ENCODE measurements at regions not wholly inside any gene's neighbourhood (a gene's known extent, or its start where the extent isn't known, plus 50 kb on each side); places are given as distances from the start of the nearest gene placed in this dataset.
"Not testable (repeated sequence)": the region's sequence is repeated elsewhere in the genome, so short reads cannot be mapped to it uniquely, and the experiment has no call there.

DNA sequence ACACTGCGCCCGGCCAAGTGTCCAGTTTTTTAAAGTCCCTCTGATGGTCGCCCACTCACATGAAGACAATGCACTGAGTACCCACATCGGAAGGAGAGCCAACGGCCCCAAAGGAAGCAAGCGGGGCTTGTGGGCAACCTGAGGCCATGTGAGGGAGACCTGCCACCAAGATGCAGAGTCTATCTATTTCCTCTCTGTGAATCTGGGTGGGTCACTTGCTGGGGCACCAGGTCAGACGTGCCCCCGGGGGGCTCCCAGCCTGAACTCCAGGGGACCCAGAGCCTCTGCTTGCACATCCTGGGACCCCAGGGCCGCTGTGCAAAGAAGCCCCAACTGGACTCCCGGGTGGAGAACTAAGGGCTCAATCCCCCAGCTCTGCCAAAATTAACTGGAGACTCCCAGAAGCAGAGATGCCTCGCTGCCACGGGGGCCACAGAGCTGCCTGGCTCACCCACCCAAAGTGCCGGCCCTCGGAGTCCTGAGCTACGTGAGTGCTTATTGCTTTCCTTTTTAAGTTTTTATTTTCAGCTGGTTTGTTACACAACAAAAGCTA is 106.4 kb downstream of the BRD1 start:
- no peak for DNase-seq

DNA sequence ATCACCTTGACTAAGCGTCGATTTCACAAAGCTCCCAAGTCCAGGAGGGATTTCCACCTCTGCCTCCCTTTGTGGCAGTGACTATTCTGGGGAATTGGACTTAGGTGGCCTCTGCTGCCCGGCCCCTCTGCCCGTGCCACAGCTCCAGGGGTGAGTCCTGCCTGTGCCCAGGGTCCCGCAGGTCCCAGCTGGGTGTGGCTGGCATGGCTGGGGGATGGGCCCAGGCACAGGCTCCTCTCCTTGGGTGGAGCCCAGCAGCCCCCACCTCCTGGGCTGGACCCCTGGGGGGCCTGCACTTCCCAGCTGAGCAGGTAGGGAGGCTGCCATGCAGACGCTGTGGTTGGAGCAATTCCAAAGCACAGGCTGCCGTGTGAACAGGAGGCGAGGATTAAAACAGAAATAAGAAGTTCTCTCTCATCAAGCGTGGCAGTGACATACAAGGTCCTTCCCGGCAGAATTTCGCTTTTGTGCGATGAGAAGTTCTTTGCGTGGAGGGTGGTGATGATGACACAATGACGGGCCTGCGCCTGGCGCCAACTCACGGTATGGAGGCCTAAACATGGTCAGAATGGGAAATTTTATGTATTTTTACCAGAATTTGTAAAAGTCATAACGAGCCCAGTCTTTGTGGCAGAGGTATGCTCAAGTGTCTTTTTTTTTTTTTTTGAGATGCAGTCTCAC is 107.3 kb downstream of the BRD1 start:
- DNase-seq = no peak

- no peak for DNase-seq
Observed at GRCh38 chr22:49719046-49719445, 108.6 kb downstream of the BRD1 start.

GRCh38 chr22:49718396-49718795 is 109.3 kb downstream of the BRD1 start:
- no peak for DNase-seq

DNA sequence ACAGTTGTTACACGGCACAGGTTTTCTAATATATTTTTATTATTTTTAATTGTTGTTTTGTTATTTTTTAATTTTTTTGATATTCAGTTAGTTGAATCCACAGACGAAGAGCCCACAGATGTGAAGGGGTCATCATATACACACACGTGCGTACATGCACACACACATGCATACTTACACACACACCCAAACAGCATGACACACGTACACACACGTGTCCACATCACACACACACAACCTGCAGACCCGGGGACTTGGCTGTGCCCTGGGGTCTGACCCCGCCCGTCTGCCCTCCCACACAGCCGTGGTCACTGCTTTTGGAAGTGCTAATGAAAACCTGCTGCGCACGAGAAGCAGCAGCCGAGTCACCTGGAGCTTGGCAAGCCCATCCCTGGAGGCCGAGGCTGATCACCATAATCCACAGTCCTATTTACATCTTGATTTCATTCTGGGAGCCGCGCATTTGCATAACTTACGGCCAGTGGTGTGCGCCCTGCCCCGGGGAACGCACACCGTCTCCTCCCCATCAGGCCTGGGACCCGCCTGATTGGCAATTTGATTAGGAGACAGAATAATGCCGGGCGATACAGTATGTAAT is 110.3 kb downstream of the BRD1 start:
- DNase-seq = no peak

- DNase-seq = no peak
Observed at GRCh38 chr22:49716441-49716840, 111.2 kb downstream of the BRD1 start.

DNA sequence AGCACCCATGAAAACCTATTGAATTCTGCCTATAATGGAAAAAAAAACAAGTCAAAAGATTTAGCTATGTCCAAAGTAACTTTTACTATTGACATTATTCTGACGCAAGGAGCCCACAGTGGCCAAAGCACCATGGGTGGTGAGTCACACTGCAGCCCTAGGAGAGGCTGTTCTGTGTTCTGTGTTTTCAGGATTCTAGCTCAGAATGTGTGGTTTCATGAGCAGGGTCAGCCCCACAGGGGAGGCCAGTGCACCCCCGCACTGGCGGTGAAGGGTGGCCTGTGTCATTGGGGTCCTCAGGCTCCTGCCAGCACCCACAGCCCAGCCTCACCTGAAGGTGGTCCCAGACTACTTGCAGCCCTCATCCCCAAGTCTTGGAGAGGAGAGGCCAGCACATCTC is 112.2 kb downstream of the BRD1 start:
- DNase-seq = no peak

DNA sequence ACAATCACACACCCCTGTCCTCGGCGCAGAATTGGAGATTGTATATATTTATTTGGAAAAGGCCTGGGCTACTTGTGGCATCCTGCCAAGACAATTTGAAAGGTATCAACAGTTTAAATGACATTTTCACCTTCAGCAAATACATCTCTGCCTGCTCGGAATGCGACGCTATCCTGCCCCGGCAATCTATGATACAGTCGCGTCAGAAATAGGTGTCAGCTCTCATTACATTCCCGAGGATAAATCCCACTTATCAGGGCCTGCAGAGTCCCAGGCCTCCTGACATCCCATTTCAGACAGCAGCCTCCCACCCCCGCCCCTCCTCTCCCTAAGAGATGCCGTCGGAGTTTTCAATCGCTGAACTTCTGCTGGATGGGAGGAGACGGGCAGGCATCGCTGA is 114.7 kb downstream of the BRD1 start:
- DNase-seq = no peak

GRCh38 chr22:49712195-49712791 is 115.4 kb downstream of the BRD1 start:
- DNase-seq = peak in 2 of 4 experiments; percentile 26 to 28

DNA sequence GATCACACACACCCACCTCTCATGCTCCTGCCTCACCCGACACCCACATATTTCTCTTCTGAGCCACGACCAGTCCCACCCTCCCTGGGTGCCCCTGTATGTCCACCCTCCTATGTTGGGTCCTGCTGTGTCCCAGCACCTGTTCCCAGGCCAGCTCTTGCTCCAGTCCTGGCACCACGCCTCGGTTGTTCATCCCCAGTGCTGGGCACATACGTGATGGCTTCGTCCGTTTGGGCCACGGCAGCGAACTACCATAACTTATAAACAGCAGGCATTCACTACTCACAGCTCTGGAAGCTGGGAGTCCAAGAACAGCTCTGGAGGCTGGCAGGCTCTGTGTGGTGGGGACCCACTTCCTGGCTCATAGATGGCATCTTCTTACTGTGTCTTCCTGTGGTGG is 116.9 kb downstream of the BRD1 start:
- no peak for DNase-seq

GRCh38 chr22:49709464-49709863 is 118.2 kb downstream of the BRD1 start:
- DNase-seq = no peak

GRCh38 chr22:49705972-49706352 is 121.7 kb downstream of the BRD1 start:
- no peak for DNase-seq

GRCh38 chr22:49705216-49705971 is 122.3 kb downstream of the BRD1 start:
- DNase-seq = no peak

DNA sequence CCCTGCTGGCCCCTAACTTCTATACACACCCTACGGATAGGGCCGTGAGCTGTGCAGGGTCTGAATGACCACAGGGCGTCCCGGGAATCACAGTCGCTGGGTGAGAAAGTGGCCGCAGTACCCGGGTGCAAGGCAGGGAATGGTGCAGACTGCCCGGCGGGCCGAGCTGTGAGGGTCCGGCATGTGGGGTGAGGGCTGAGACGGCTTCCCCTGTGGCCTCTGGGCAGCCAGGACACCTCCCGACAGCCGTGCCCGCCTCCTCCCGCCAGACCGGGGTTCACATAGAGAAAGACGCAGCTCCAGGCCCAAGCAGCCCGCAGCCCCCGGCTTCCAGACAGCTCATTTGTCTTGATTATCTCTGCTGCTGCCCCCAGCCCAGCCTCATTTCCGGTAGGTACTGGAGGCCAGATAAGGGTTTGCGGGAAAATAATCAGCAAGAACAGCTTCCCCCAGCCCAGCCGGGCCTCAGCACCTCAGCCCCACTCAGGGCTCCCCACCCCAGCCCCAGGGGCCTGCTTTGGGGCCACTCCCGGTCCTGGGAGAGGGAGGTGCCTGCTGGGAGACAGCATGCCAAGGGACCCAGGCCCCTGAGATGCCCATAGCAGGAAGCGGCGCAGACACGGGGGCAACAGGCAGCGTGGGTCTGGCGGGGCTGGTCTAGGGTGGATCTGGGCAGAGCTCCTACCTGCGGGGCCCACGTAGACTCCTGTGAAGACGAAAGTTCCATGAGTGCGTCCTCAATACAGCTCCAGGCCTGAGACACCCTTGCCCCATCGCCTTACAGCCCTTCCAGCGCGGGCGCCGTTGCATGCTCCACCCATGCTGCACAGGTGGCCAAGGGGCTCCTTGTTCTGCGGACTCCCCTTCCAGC is 123.1 kb downstream of the BRD1 start:
- no peak for DNase-seq

DNA sequence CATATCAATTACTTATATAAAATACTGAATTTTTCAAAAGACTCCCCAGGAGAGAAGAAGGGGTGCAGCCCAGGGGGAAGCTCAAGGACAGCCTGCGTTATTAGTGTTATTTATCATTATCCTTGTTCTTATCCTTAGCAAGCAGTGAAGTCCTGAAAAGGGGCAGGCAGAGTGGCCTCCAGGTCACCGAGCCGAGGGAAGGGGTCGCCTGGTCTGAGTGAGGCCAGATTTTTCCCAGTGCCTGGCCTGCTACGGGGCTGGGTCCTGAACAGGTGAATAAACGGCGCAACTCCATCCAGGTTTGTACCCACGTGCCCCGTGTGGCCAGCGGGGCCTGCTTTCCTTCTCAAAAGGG is 123.7 kb downstream of the BRD1 start:
- DNase-seq = no peak

DNA sequence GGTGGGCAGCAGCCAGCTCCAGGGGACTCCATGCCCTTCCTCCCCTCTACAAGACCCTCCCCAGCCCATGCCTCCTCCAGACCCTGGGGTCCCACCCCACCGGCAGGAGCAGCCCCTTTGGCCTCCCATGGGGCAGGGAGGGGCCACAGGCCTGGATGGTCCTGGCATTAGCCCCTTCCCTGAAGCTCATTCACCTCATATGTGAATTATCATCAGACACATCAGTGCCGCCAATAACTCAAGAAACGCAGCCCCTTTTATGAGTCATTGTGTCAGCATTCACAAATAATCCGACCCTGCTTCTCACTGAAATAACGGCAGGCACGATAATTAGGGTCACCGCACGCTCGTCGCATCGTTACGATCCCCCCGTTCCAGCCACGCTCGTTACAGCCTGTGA is 124.2 kb downstream of the BRD1 start:
- DNase-seq = no peak

GRCh38 chr22:49702068-49702397 is 125.6 kb downstream of the BRD1 start:
- no peak for DNase-seq

- DNase-seq = peak in 1 of 4 experiments; percentile 23
Observed at GRCh38 chr22:49701380-49702067, 126.1 kb downstream of the BRD1 start.

GRCh38 chr22:49699928-49700498 is 127.7 kb downstream of the BRD1 start:
- no peak for DNase-seq

- no peak for DNase-seq
Observed at GRCh38 chr22:49699476-49699875, 128.2 kb downstream of the BRD1 start.

DNA sequence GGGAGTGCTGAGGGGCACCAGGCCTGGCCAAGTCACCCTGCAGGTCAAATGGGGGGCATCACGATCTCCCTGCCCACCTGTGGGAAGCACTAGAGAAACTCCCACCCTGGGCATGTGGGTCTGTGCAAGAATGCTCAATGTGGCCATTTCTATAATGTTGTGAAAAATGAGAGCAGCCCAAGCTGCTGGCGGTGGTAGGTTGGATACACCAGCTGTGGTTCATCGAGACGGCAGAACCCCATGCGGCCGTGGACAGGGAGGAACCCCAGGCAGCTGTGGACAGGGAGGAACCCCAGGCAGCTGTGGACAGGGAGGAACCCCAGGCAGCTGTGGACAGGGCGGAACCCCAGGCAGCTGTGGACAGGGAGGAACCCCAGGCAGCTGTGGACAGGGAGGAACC is 129.1 kb downstream of the BRD1 start:
- DNase-seq = not testable (repeated sequence)

DNA sequence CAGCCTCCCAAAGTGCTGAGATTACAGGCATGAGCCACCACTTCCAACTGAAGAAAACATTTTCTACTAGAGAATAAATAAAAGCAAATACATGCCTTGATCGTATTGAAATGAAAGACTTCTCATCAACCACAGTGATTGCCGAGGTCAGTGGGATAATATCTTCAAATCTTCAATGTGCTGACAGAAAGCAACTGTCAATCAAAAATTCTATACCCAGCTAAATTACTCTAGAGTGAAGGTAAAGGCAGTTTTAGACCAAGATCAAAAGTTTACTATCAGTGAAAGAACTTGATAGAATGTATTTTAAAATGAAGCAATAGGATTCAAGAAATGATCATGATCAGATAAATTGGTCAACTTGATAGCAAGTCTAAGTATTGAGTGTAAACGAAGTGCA is 130.6 kb downstream of the BRD1 start:
- no peak for DNase-seq
